Type B pancreatic cell (in vitro differentiated cells): ENCODE measurements at regions not wholly inside any gene's neighbourhood (a gene's known extent, or its start where the extent isn't known, plus 50 kb on each side); places are given as distances from the start of the nearest gene placed in this dataset.

Experiments
- DNase-seq: peaks from one replicate; pipeline ENCODE4 v3.0.0; 2021; ENCODE audit warnings: mixed read lengths; ENCODE audit not compliant: unreplicated experiment; ENCODE audit errors: extremely low spot score
- H3K27ac Mint-ChIP-seq: 2 replicates; pipeline ENCODE4 v1.8.0; 2021; ENCODE audit warnings: mild to moderate bottlenecking, mixed read lengths
- H3K27me3 Mint-ChIP-seq: 2 replicates; pipeline ENCODE4 v1.8.0; 2021; ENCODE audit warnings: mixed read lengths
- H3K36me3 Mint-ChIP-seq: 2 replicates; pipeline ENCODE4 v1.8.0; 2021; ENCODE audit warnings: mixed read lengths
- H3K4me1 Mint-ChIP-seq: one replicate; pipeline ENCODE4 v1.8.0; 2021; ENCODE audit warnings: mixed read lengths; ENCODE audit not compliant: unreplicated experiment
- H3K4me3 Mint-ChIP-seq: 2 replicates; pipeline ENCODE4 v1.8.0; 2021; ENCODE audit warnings: mild to moderate bottlenecking, mixed read lengths
- H3K9me3 Mint-ChIP-seq: 2 replicates; pipeline ENCODE4 v1.8.0; 2021; ENCODE audit warnings: mixed read lengths
- TF ChIP-seq, protein P1 (sequence below): fragments of 200-600 bp; sonication (generic); conservative IDR thresholded peaks from 2 replicates; pipeline ENCODE4 v1.5.0; 2021; ENCODE audit warnings: antibody characterized with exemption, mild to moderate bottlenecking

DNA sequence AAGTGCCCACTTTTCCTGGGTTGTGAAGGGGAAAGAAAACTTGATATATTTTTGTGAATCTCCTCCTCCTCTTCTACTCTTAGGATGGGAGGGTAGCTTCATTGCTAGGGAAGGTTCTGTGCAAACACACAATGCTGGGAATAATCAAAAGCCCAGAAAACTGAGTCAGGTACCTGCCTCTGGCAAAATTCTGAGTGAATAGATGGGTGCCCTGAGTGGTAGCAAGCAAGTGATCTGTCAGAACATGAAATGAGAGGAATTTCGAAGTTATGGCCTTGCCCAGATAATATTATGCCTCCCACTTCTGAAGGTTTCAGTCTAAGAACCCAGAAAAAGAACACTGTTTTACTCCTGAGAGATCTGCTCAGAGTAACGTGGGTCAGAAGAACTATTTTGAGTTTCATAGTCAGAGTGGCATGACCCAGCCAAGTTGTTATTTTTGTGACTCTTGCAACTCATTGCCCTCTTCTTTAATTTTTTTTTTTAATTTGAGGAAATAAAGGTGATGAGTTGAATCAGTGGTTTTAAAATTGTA, 158.3 kb downstream of the BMP2 start:
- Mint-ChIP-seq H3K27me3 (no peaks in the 10 kb centered on the region), H3K4me3 (no peak overlapping the region), H3K36me3 (no peaks in the 10 kb centered on the region), H3K27ac (no peak overlapping the region), H3K9me3 (peaks cover 5% of the 10 kb centered on the region), H3K4me1 (peaks cover 10% of the 10 kb centered on the region)
- TF ChIP-seq, protein P1, sequence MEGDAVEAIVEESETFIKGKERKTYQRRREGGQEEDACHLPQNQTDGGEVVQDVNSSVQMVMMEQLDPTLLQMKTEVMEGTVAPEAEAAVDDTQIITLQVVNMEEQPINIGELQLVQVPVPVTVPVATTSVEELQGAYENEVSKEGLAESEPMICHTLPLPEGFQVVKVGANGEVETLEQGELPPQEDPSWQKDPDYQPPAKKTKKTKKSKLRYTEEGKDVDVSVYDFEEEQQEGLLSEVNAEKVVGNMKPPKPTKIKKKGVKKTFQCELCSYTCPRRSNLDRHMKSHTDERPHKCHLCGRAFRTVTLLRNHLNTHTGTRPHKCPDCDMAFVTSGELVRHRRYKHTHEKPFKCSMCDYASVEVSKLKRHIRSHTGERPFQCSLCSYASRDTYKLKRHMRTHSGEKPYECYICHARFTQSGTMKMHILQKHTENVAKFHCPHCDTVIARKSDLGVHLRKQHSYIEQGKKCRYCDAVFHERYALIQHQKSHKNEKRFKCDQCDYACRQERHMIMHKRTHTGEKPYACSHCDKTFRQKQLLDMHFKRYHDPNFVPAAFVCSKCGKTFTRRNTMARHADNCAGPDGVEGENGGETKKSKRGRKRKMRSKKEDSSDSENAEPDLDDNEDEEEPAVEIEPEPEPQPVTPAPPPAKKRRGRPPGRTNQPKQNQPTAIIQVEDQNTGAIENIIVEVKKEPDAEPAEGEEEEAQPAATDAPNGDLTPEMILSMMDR = no peak
- no peak for DNase-seq

- Mint-ChIP-seq H3K4me3 (no peak overlapping the region), H3K4me1 (peaks cover 4% of the 10 kb centered on the region), H3K9me3 (peaks cover 8% of the 10 kb centered on the region), H3K27me3 (no peaks in the 10 kb centered on the region), H3K36me3 (no peaks in the 10 kb centered on the region), H3K27ac (no peak overlapping the region)
- no peak for DNase-seq
- TF ChIP-seq, protein P1 = peak; percentile 64
Measured at GRCh38 chr20:6940048-6940447, 172.6 kb downstream of the BMP2 start.

DNA sequence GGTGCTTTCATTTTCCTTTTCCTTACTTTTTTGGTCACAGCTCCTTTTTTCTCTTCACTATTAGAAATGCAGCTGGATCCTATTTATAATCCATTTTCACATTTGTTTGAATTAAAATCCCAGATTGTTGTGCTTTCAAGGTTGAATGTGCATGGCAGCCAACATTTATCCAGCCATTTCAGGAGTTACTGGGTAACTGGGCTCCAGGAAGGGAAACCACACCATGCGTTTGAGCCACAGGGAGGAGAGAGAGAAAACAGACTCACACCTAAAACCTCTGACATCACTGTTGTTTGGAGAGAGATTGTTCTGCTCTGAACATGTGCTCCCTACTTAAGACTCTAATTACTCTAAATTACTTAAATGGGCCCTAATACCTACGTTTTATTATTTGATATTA, 173.4 kb downstream of the BMP2 start:
- Mint-ChIP-seq H3K4me3 (no peak overlapping the region), H3K9me3 (peaks cover 8% of the 10 kb centered on the region), H3K27me3 (no peaks in the 10 kb centered on the region), H3K4me1 (peaks cover 4% of the 10 kb centered on the region), H3K36me3 (no peaks in the 10 kb centered on the region), H3K27ac (no peak overlapping the region)
- no peak for DNase-seq
- TF ChIP-seq, protein P1 = no peak

- TF ChIP-seq, protein P1 = no peak
- no peak overlapping the region for H3K4me3 Mint-ChIP-seq
- no peaks in the 10 kb centered on the region for H3K27me3 Mint-ChIP-seq
- no peak overlapping the region for H3K27ac Mint-ChIP-seq
- H3K36me3 Mint-ChIP-seq = no peaks in the 10 kb centered on the region
- peaks cover 8% of the 10 kb centered on the region for H3K9me3 Mint-ChIP-seq
- no peak for DNase-seq
- peaks cover 4% of the 10 kb centered on the region for H3K4me1 Mint-ChIP-seq
Measured at GRCh38 chr20:6941571-6941970, 174.1 kb downstream of the BMP2 start.

GRCh38 chr20:6942266-6942665, 174.8 kb downstream of the BMP2 start:
- peaks cover 4% of the 10 kb centered on the region for H3K4me1 Mint-ChIP-seq
- peak overlapping the region; percentile 39 for H3K27ac Mint-ChIP-seq
- H3K4me3 Mint-ChIP-seq = no peak overlapping the region
- TF ChIP-seq, protein P1 = no peak
- no peak for DNase-seq
- H3K27me3 Mint-ChIP-seq = no peaks in the 10 kb centered on the region
- H3K9me3 Mint-ChIP-seq = peaks cover 8% of the 10 kb centered on the region
- no peaks in the 10 kb centered on the region for H3K36me3 Mint-ChIP-seq

- no peak for DNase-seq
- Mint-ChIP-seq H3K36me3 (no peaks in the 10 kb centered on the region), H3K4me1 (peaks cover 4% of the 10 kb centered on the region), H3K9me3 (peaks cover 8% of the 10 kb centered on the region), H3K27ac (no peak overlapping the region), H3K4me3 (no peak overlapping the region), H3K27me3 (no peaks in the 10 kb centered on the region)
- TF ChIP-seq, protein P1 = no peak
Measured at GRCh38 chr20:6944292-6944691, 176.8 kb downstream of the BMP2 start.
